ENCODE measurements at regions not wholly inside any gene's neighbourhood (a gene's known extent, or its start where the extent isn't known, plus 50 kb on each side); places are given as distances from the start of the nearest gene placed in this dataset.

DNA sequence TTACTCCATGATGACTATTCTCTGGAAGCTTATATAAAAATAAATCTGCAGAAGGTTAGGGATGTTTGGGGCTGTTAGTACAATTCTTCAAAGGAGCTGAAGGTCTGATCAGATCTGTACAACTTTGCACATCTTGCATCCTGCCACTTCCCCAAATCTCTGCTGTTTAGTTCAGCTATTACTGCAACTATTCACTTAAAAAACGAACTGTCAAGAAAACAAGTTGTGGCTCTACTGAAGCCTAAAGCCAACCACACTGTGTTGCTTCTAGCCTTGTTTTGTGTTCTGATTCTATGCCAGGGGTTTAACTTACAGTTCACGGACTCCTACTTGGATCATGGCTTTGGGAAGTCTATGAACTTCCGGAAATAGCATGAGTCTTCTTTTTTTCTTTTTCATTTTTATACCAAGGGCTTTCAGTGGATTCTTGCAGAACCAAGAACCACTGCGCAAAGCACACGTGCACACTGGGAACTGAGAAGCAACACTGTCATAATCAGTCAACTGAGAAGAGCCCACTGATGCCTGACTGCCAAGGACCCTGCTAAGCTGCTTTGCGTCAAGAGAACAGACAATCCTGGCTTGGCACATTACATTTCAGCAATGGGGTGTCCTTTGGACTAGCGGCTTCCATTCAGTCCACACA, 66.3 kb upstream of the EEA1 start (continued):
- TF ChIP-seq CBX5 (IDR thresholded peaks at IDR 0.05; ENCODE audit: low read depth, low read length): no peak
- TF ChIP-seq BCL11A (IDR thresholded peaks at IDR 0.05; ENCODE audit: low read depth in 2 of 2, low read length in 2 of 2): no peak
- TF ChIP-seq, protein P1, sequence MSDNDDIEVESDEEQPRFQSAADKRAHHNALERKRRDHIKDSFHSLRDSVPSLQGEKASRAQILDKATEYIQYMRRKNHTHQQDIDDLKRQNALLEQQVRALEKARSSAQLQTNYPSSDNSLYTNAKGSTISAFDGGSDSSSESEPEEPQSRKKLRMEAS (IDR thresholded peaks at IDR 0.05): no peak

Measured in H1 (cell line).